GM13976 (cell line): ENCODE measurements at regions not wholly inside any gene's neighbourhood (a gene's known extent, or its start where the extent isn't known, plus 50 kb on each side); places are given as distances from the start of the nearest gene placed in this dataset.

Source experiments
- DNase-seq: peaks from one replicate; pipeline ENCODE4 v3.0.0; 2012; ENCODE audit warnings: low spot score
- CTCF ChIP-seq: IDR thresholded peaks from 2 replicates; pipeline ENCODE4 v1.5.1; 2012; ENCODE audit warnings: borderline replicate concordance, mild to moderate bottlenecking; ENCODE audit not compliant: insufficient read depth; ENCODE audit errors: extremely low read depth, missing control alignments, control extremely low read depth
- in situ Hi-C: fragments of 300-500 bp; cut with MboI; formaldehyde crosslinking; loops from one replicate; pipeline ENCODE4 v1.12.0; 2022; ENCODE audit warnings: low sequenced_read_pairs, mixed read lengths, inconsistent platforms; ENCODE audit not compliant: unreplicated experiment

GRCh38 chr7:138370956-138371355 lies 89.1 kb upstream of the TRIM24 start:
- in situ Hi-C loops = no loop called here
- DNase-seq = no peak
- TF ChIP-seq CTCF = no peak

GRCh38 chr7:138374119-138374693 lies 85.9 kb upstream of the TRIM24 start:
- no peak for DNase-seq
- TF ChIP-seq CTCF = no peak
- in situ Hi-C loops = no loop called here

GRCh38 chr7:138377306-138377705 lies 82.8 kb upstream of the TRIM24 start:
- in situ Hi-C loops = no loop called here
- no peak for TF ChIP-seq CTCF
- DNase-seq = no peak

- no peak for DNase-seq
- in situ Hi-C loops = no loop called here
- TF ChIP-seq CTCF = no peak
Observed at GRCh38 chr7:138378741-138379559, 81.1 kb upstream of the TRIM24 start.

- in situ Hi-C loops = no loop called here
Observed at GRCh38 chr7:138382862-138383565, 77.0 kb upstream of the TRIM24 start.

More at GRCh38 chr7:138382862-138383565, 77.0 kb upstream of the TRIM24 start:
- no peak for TF ChIP-seq CTCF
- DNase-seq = no peak
